ENCODE measurements at regions not wholly inside any gene's neighbourhood (a gene's known extent, or its start where the extent isn't known, plus 50 kb on each side); places are given as distances from the start of the nearest gene placed in this dataset.

DNA sequence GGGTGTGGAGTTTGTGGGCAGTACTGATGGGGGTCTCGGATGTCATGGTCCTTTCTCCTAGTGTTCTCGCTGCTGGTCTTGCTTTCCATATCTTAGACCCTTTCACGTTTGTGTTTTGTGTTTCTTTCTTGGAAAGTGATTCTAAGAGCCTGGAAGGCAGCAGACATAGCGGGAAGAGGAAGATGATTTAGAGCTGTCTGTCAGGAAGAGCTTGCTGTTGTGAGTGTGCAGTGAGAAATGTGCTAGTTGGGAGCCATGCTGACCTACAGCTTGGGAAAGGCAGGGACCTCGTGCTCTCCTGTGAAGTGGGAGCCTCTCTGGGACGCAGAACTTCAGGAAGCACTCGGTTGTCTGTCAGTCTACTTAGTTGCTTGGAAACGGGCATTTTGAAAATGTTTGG lies 122.2 kb downstream of the ZNF518B start:
- no peak for TF ChIP-seq POLR2A (IDR thresholded peaks at IDR 0.05)
- TF ChIP-seq, protein P1, sequence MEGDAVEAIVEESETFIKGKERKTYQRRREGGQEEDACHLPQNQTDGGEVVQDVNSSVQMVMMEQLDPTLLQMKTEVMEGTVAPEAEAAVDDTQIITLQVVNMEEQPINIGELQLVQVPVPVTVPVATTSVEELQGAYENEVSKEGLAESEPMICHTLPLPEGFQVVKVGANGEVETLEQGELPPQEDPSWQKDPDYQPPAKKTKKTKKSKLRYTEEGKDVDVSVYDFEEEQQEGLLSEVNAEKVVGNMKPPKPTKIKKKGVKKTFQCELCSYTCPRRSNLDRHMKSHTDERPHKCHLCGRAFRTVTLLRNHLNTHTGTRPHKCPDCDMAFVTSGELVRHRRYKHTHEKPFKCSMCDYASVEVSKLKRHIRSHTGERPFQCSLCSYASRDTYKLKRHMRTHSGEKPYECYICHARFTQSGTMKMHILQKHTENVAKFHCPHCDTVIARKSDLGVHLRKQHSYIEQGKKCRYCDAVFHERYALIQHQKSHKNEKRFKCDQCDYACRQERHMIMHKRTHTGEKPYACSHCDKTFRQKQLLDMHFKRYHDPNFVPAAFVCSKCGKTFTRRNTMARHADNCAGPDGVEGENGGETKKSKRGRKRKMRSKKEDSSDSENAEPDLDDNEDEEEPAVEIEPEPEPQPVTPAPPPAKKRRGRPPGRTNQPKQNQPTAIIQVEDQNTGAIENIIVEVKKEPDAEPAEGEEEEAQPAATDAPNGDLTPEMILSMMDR (IDR thresholded peaks at IDR 0.05), result no peak
- no peaks in the 10 kb centered on the region for H3K36me3 ChIP-seq
- WGBS (ENCODE audit: insufficient coverage, low coverage, low lambda C conversion rate, missing lambda C conversion rate), result 58% methylated on average over 8 of the region's 8 CpGs
- ATAC-seq, result no peak
- no peaks in the 10 kb centered on the region for H3K9me3 ChIP-seq
- no peak overlapping the region for H3K27ac ChIP-seq
- intact Hi-C loops (cut with DNase I), result no loop called here
- H3K27me3 ChIP-seq, result no peaks in the 10 kb centered on the region
- DNase-seq, result no peak
- H3K4me1 ChIP-seq, result no peaks in the 10 kb centered on the region
- no peak overlapping the region for H3K4me3 ChIP-seq

DNA sequence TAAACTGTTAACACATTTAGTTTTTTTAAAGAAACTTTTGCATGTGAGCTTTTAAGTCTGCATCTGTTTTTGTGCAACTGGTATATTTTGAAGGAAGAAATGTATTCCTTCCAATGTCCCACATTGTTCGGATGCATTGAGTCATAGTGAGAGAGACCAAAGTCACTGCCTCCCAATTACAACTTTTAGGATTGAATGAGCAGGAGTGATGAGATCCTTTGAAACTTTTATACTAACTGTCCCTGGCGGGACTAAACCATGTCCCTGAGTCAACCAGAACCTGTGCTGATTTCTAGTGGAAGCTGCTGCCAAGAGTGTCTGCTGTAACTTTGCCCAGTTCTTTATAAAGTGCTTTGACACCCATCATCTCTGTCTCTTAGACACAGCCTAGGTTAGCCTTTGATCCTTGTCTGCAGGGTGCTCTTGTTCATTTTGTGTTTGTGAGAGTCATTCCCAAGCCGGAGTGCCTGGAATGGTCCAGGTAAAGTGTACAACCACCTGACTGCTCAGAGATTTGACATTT lies 122.7 kb downstream of the ZNF518B start:
- Histone ChIP-seq H3K27me3 (no peaks in the 10 kb centered on the region), H3K9me3 (no peaks in the 10 kb centered on the region), H3K4me1 (no peaks in the 10 kb centered on the region), H3K36me3 (no peaks in the 10 kb centered on the region), H3K4me3 (no peak overlapping the region), H3K27ac (no peak overlapping the region)
- WGBS (ENCODE audit: insufficient coverage, low coverage, low lambda C conversion rate, missing lambda C conversion rate), result 73% methylated on average over 3 of the region's 3 CpGs
- intact Hi-C loops (cut with DNase I), result no loop called here
- DNase-seq (no peak), ATAC-seq (no peak)
- TF ChIP-seq POLR2A (IDR thresholded peaks at IDR 0.05), result no peak
- TF ChIP-seq, protein P1 (IDR thresholded peaks at IDR 0.05), result no peak

DNA sequence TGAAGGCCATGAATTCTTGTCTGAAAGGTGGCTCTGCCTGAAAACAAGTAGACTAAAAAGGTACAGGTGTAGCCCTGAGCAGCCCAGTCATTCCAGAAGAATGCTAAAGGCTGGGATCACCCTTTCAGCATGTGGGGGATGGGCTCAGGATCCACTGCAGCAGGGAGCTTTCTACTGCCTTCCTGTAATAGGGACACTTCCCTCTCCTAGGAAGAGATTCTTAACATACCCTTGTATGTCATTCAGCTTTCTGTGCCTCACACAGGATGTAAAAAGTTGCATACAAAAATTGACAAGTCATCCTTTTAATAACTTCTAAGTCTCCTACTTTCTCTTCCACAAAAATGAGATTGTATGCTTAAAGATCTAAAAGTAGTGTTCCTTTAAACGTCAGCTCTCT lies 123.3 kb downstream of the ZNF518B start:
- TF ChIP-seq, protein P1 (IDR thresholded peaks at IDR 0.05), result no peak
- TF ChIP-seq POLR2A (IDR thresholded peaks at IDR 0.05), result no peak

DNA sequence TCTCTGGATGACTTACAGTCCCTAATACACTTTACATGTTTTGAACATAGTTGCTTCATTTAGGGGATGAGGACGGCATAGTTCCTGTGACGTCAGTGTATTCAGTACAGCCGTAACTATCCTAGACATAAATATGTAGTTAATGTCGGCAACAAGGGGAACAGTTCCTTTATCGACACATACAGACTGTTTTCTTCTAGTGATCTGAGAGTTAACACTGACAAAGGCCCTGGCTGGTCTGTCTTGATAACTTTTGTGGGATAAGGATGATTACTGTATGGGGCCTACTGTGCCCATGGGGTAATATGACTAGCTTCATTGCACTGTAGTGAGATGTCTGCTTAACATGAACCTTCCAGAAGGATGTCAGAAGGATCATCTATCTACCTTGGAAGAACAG lies 131.2 kb downstream of the ZNF518B start:
- intact Hi-C loops (cut with DNase I), result no loop called here
- TF ChIP-seq, protein P1 (IDR thresholded peaks at IDR 0.05), result no peak
- ATAC-seq, result no peak

More for the DNA sequence above, 123.3 kb downstream of the ZNF518B start:
- no peaks in the 10 kb centered on the region for H3K27me3 ChIP-seq
- H3K9me3 ChIP-seq, result no peaks in the 10 kb centered on the region
- DNase-seq (no peak), ATAC-seq (no peak)
- 44% methylated on average over 1 of the region's 1 CpG for WGBS (ENCODE audit: insufficient coverage, low coverage, low lambda C conversion rate, missing lambda C conversion rate)
- no peaks in the 10 kb centered on the region for H3K36me3 ChIP-seq
- no peak overlapping the region for H3K27ac ChIP-seq
- H3K4me3 ChIP-seq, result no peak overlapping the region
- intact Hi-C loops (cut with DNase I), result no loop called here
- no peaks in the 10 kb centered on the region for H3K4me1 ChIP-seq

DNA sequence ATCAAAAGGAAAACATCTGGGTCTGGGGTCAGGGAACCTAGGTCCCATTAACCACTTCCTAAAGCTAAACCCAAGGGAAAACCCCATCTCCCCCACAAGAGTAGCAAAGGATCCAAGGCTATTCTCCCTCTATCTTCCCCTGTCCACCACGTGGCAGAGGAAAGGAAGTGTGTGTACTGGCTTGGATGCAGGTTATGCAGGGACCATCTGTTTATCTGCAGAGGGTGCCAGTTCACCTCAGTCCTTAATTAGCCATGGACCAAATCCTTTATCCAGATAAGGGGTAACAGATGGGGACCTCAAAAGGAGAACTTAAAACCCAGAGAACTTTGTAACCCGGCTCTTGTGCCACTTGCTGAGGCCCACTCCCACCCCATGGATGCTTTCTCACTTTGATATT lies 135.3 kb downstream of the ZNF518B start:
- H3K4me1 ChIP-seq, result no peaks in the 10 kb centered on the region
- 33% methylated on average over 2 of the region's 2 CpGs for WGBS (ENCODE audit: insufficient coverage, low coverage, low lambda C conversion rate, missing lambda C conversion rate)
- no peak for TF ChIP-seq POLR2A (IDR thresholded peaks at IDR 0.05)
- no peaks in the 10 kb centered on the region for H3K27me3 ChIP-seq
- no peaks in the 10 kb centered on the region for H3K9me3 ChIP-seq
- intact Hi-C loops (cut with DNase I), result no loop called here
- ATAC-seq (no peak), DNase-seq (no peak)
- H3K27ac ChIP-seq, result no peak overlapping the region
- no peak overlapping the region for H3K4me3 ChIP-seq
- no peaks in the 10 kb centered on the region for H3K36me3 ChIP-seq

More for the DNA sequence above, 131.2 kb downstream of the ZNF518B start:
- no peaks in the 10 kb centered on the region for H3K4me1 ChIP-seq
- H3K27me3 ChIP-seq, result no peaks in the 10 kb centered on the region
- no peak overlapping the region for H3K27ac ChIP-seq
- no peaks in the 10 kb centered on the region for H3K36me3 ChIP-seq
- 88% methylated on average over 4 of the region's 5 CpGs for WGBS (ENCODE audit: insufficient coverage, low coverage, low lambda C conversion rate, missing lambda C conversion rate)
- H3K9me3 ChIP-seq, result no peaks in the 10 kb centered on the region
- DNase-seq, result no peak
- no peak overlapping the region for H3K4me3 ChIP-seq
